ENCODE measurements at regions not wholly inside any gene's neighbourhood (a gene's known extent, or its start where the extent isn't known, plus 50 kb on each side); places are given as distances from the start of the nearest gene placed in this dataset.
"Not testable (repeated sequence)": the region's sequence is repeated elsewhere in the genome, so short reads cannot be mapped to it uniquely, and the experiment has no call there.

DNA sequence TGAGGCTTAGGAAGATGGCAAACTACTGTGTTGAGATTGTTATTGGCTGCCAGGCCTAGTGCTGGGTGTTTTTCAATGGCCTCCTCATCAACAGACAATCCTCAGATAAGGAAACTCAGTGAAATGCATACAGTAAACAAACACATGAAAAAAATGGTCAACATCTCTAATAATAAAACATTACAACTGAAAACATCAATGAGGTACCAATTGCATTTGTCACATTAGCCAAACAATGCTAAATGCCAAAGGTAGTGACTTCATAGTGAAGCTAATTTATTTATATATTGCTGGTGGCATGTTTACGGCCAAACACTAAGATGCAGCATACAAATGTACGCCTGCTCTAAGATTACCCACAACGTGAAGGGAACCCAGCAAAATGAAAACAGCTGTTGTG is 224.0 kb upstream of the UBL3 start:
- no peak for DNase-seq (ENCODE audit: low spot score)
- Histone ChIP-seq H3K27ac (no peak overlapping the region), H3K4me3 (no peak overlapping the region)
- TF ChIP-seq, protein P1, sequence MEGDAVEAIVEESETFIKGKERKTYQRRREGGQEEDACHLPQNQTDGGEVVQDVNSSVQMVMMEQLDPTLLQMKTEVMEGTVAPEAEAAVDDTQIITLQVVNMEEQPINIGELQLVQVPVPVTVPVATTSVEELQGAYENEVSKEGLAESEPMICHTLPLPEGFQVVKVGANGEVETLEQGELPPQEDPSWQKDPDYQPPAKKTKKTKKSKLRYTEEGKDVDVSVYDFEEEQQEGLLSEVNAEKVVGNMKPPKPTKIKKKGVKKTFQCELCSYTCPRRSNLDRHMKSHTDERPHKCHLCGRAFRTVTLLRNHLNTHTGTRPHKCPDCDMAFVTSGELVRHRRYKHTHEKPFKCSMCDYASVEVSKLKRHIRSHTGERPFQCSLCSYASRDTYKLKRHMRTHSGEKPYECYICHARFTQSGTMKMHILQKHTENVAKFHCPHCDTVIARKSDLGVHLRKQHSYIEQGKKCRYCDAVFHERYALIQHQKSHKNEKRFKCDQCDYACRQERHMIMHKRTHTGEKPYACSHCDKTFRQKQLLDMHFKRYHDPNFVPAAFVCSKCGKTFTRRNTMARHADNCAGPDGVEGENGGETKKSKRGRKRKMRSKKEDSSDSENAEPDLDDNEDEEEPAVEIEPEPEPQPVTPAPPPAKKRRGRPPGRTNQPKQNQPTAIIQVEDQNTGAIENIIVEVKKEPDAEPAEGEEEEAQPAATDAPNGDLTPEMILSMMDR (IDR thresholded peaks at IDR 0.05): no peak

DNA sequence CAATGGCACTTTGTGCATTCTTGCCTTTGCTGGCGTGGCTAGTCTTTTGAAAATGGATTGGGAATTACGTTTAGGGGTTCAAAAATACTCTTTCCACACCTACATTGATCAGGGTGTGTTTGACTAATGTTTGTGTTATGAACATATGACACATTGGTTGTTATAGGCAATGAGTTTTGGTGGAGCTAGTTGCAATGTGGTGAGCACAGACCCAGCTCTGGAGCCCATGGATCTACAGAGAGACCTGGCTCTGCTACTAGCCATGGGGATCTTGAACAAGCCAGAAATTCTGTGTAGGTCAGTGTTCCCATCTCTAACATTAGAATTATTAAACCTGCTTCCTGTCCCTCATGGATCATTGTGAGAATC is 222.4 kb upstream of the UBL3 start:
- DNase-seq (ENCODE audit: low spot score): no peak
- no peak overlapping the region for H3K27ac ChIP-seq
- H3K4me3 ChIP-seq: no peak overlapping the region
- TF ChIP-seq, protein P1 (IDR thresholded peaks at IDR 0.05): no peak

DNA sequence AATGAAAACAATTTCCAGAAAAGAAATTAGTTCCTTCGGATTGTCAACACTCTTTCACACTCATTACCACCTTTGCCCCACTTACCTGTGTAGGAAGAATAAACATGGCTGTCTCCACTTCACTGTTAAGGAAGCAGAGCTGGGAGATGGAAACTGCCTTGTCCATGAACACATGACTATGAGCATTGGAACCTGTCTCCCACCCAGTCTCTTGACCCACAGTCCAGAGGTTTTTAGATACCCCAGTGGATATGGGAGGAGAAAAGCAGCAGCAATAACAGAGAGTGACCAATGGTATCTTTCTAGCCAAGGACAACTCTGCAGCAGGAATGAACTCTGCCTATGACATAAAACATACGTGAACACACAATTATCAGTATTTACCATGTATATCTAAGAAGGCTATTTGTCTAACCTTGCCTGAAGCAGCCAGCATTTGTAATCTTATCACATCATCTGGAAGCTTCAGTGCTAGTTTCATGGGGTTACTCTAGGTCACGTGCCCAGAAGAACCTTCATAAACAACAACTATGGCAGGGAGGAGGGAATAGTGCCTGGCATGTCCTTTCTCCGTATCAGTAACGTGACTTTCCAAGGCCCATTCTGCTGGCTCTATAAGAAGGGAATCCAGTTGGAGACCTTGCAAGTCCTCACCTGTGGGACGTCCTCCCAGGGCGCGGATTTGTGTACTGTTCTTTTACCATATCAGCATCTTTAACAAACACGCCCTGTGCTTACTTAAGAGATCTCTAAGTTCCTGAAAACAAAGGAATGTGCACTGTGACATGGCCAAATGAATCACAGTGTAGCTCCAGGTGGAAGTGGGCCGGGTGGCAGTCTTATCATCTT is 221.8 kb upstream of the UBL3 start:
- TF ChIP-seq, protein P1 (IDR thresholded peaks at IDR 0.05): no peak
- DNase-seq (ENCODE audit: low spot score): no peak
- Histone ChIP-seq H3K27ac (no peak overlapping the region), H3K4me3 (no peak overlapping the region)

DNA sequence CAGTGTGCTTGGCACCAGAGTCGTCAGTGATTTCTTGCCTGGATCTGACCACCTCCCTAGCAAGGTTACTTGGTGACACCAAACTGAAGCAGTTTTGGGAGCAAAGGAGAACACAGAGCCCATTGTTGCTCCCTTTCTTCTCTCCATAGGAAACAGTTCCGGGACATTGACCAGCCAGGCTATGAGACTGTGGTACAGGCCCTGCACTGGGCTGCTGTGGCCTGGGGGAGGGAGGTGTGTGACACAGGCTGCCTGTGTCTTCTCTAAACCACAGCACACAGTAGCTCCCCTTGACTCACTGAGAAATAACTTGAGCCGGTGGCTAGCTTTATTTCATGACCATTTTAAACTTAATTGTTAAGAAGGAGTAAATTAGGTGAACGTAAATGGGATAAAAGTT is 214.8 kb upstream of the UBL3 start:
- H3K4me3 ChIP-seq: no peak overlapping the region
- TF ChIP-seq, protein P1 (IDR thresholded peaks at IDR 0.05): no peak
- no peak for DNase-seq (ENCODE audit: low spot score)
- H3K27ac ChIP-seq: no peak overlapping the region

DNA sequence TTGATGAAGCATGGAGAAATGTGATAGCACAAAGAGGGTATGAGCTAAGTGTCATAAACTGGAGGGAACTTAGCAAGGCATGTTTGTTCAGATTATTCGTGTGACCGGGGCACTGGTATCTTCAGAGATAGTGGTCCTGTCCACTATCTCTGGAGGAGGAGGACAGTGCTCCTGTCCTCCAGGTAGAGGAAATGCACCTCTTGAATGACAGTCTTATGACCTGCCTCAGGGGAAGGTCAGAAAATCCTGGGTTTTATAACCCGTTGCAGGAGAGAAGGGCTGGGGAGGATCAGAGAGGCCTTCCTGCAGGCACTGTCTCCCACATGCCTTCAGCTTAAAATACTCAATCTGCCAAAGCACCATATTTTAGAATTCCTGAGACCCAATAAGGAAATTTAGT is 213.5 kb upstream of the UBL3 start:
- Histone ChIP-seq H3K27ac (no peak overlapping the region), H3K4me3 (no peak overlapping the region)
- DNase-seq (ENCODE audit: low spot score): no peak
- TF ChIP-seq, protein P1 (IDR thresholded peaks at IDR 0.05): no peak

DNA sequence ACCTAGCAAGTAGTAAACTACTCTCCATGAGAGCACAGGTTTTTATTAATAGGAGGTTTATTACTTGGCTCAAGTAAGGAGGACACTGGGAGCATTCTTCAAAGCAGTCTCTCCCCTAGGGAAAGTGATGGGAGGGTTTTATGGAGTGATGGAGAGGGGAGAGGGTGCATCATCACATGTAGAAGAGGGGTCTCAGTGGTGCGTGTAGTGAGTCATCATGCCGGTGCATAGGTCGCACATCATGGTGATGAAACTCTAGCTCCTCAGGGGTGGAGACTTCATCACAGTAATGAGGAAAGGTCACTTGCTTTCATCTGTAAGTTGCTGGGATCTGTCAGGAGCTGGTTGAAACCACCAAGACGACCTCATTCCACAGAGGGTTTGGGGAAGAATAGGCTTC is 210.8 kb upstream of the UBL3 start:
- Histone ChIP-seq H3K27ac (no peak overlapping the region), H3K4me3 (no peak overlapping the region)
- TF ChIP-seq, protein P1 (IDR thresholded peaks at IDR 0.05): no peak
- no peak for DNase-seq (ENCODE audit: low spot score)

DNA sequence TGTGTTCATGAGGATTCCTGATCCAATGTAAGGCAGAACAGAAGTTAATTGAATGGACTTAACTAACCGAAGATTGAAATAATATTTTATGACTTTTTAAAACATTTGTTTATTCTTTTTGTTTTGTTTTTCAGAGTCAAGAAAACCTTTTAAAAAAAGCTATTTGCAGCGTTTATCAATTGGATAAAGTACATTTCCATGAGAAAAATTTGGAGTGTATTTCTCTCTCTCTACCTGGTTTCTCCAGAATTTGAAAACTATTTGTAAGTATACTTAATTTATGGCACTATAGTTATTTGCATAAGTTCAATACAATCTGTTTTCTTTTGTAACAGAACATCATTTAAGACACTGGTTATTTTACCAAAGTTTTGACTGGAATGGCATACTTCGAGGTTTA is 208.0 kb upstream of the UBL3 start:
- H3K27ac ChIP-seq: no peak overlapping the region
- H3K4me3 ChIP-seq: no peak overlapping the region
- no peak for DNase-seq (ENCODE audit: low spot score)
- TF ChIP-seq, protein P1 (IDR thresholded peaks at IDR 0.05): no peak

DNA sequence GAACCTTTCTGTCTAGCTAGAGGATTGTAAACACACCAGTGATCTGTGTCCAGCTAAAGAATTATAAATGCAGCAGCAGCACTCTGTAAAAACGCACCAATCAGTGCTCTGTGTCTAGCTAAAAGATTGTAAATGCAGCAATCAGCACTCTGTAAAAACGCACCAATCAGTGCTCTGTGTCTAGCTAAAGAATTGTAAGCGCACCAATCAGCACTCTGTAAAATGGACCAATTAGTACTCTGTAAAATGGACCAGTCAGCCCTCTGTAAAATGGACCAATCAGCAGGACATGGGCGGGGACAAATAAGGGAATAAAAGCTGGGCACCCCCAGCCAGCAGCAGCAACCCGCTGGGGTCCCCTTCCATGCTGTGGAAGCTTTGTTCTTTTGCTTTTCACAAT is 204.1 kb upstream of the UBL3 start:
- DNase-seq (ENCODE audit: low spot score); H3K27ac ChIP-seq; H3K4me3 ChIP-seq: not testable (repeated sequence)

All from coronary artery (tissue), 2 donors.